NCI-H2171 (cell line): ENCODE measurements at regions not wholly inside any gene's neighbourhood (a gene's known extent, or its start where the extent isn't known, plus 50 kb on each side); places are given as distances from the start of the nearest gene placed in this dataset.

Source experiments
- DNase-seq: peaks from one replicate; lab custom pipeline; 2025; lab: John Stamatoyannopoulos, UW

- no peak for DNase-seq
These were observed 182.1 kb upstream of the TET2 start for GRCh38 chr4:104964410-104965175.

GRCh38 chr4:104966349-104967033 is 180.2 kb upstream of the TET2 start:
- no peak for DNase-seq

GRCh38 chr4:104967034-104967401 is 179.7 kb upstream of the TET2 start:
- DNase-seq = no peak

GRCh38 chr4:104969394-104970082 is 177.1 kb upstream of the TET2 start:
- no peak for DNase-seq

- DNase-seq = no peak
These were observed 175.2 kb upstream of the TET2 start for GRCh38 chr4:104971462-104971861.

GRCh38 chr4:104973708-104974107 is 173.0 kb upstream of the TET2 start:
- no peak for DNase-seq

GRCh38 chr4:104975617-104976016 is 171.1 kb upstream of the TET2 start:
- no peak for DNase-seq

- DNase-seq = no peak
These were observed 170.4 kb upstream of the TET2 start for GRCh38 chr4:104976262-104976661.

- no peak for DNase-seq
These were observed 167.5 kb upstream of the TET2 start for GRCh38 chr4:104979083-104979760.

GRCh38 chr4:104983615-104984179 is 163.0 kb upstream of the TET2 start:
- DNase-seq = no peak

GRCh38 chr4:104986306-104986705 is 160.4 kb upstream of the TET2 start:
- no peak for DNase-seq

- peak; percentile 24 for DNase-seq
These were observed 157.3 kb upstream of the TET2 start for GRCh38 chr4:104989371-104989770.

GRCh38 chr4:105002278-105002677 is 144.4 kb upstream of the TET2 start:
- DNase-seq = no peak

- DNase-seq = no peak
These were observed 132.4 kb upstream of the TET2 start for GRCh38 chr4:105014234-105014633.

GRCh38 chr4:105014635-105015034 is 132.0 kb upstream of the TET2 start:
- DNase-seq = no peak

GRCh38 chr4:105015750-105016149 is 130.9 kb upstream of the TET2 start:
- no peak for DNase-seq

- DNase-seq = no peak
These were observed 123.6 kb upstream of the TET2 start for GRCh38 chr4:105022811-105023667.

- DNase-seq = no peak
These were observed 123.0 kb upstream of the TET2 start for GRCh38 chr4:105023668-105024055.

GRCh38 chr4:105025263-105026017 is 121.2 kb upstream of the TET2 start:
- no peak for DNase-seq

- DNase-seq = no peak
These were observed 109.7 kb upstream of the TET2 start for GRCh38 chr4:105036991-105037390.

- no peak for DNase-seq
These were observed 104.2 kb upstream of the TET2 start for GRCh38 chr4:105042451-105042850.
